DND-41 (cell line): ENCODE measurements at regions not wholly inside any gene's neighbourhood (a gene's known extent, or its start where the extent isn't known, plus 50 kb on each side); places are given as distances from the start of the nearest gene placed in this dataset.

Source experiments
- CTCF ChIP-seq: IDR thresholded peaks from 2 replicates; pipeline ENCODE4 v1.5.1; 2012; ENCODE audit warnings: borderline replicate concordance, low read length, moderate library complexity, mild to moderate bottlenecking; ENCODE audit not compliant: poor library complexity, severe bottlenecking; ENCODE audit errors: extremely low read depth
- EZH2 ChIP-seq: IDR thresholded peaks from 3 replicates; pipeline ENCODE4 v1.6.1; 2012; ENCODE audit warnings: borderline replicate concordance, low read depth, mild to moderate bottlenecking, moderate library complexity, low read length, inconsistent platforms; ENCODE audit not compliant: severe bottlenecking

GRCh38 chr12:89253488-89253887, 98.8 kb downstream of the DUSP6 start:
- TF ChIP-seq CTCF (no peak), EZH2 (no peak)
